ENCODE measurements at regions not wholly inside any gene's neighbourhood (a gene's known extent, or its start where the extent isn't known, plus 50 kb on each side); places are given as distances from the start of the nearest gene placed in this dataset.

GRCh38 chr9:29659014-29659413, 2085.7 kb upstream of the C9orf72 start:
- WGBS, 2 experiments (ENCODE audit: extremely low coverage in 1 of 2, insufficient coverage in 1 of 2, insufficient read length in 1 of 2, insufficient replicate concordance in 2 of 2, low coverage in 1 of 2, low lambda C conversion rate in 2 of 2, missing lambda C conversion rate in 1 of 2) = 94% methylated on average over 6 of the region's 6 CpGs; no CpG with 5 or more reads in 1 of the 2 experiments
- no peak overlapping the region for H3K4me3 ChIP-seq (ENCODE audit: extremely low read depth in 1 of 4, insufficient read depth in 2 of 4, low read depth in 3 of 4, low read length in 4 of 4)
- H3K79me1 ChIP-seq (ENCODE audit: low read depth, low read length) = no peaks in the 10 kb centered on the region
- no peak overlapping the region for H3K23ac ChIP-seq (ENCODE audit: insufficient read length)
- no peak overlapping the region for H2BK5ac ChIP-seq (ENCODE audit: low read depth, low read length)
- H2AFZ ChIP-seq (ENCODE audit: low read length) = no peak overlapping the region
- DNase-seq (ENCODE audit: low read depth in 1 of 2, low spot score in 2 of 2) (no peak), FAIRE-seq (no peak)
- H4K8ac ChIP-seq (ENCODE audit: extremely low read depth, insufficient read depth, low read length) = no peak overlapping the region
- H3K9ac ChIP-seq (replicated peaks in 1 of 4; ENCODE audit: extremely low read depth in 1 of 4, low read depth in 3 of 4, low read length in 3 of 4) = no peak overlapping the region
- no peak overlapping the region for H3K18ac ChIP-seq (ENCODE audit: extremely low read depth, low read length)
- H4K91ac ChIP-seq (replicated peaks; ENCODE audit: insufficient read length, low read length) = no peak overlapping the region
- no peaks in the 10 kb centered on the region for H4K20me1 ChIP-seq (replicated peaks in 1 of 2; ENCODE audit: control insufficient read depth in 1 of 2, insufficient read depth in 2 of 2, low read length in 2 of 2)
- ChIA-PET CTCF (ENCODE audit: partially characterized antibody) (interaction anchor here (0.6 to 1.2 kb wide), 2 partner anchors 31 to 1175 kb away, joined by 3 read pairs; no protein-coding TSS in a partner anchor), POLR2A (ENCODE audit: partially characterized antibody) (no interaction called here)
- H4K5ac ChIP-seq (ENCODE audit: insufficient read length, low read depth, low read length) = no peak overlapping the region
- H2BK15ac ChIP-seq (ENCODE audit: low read length) = no peak overlapping the region
- no peaks in the 10 kb centered on the region; the same call in 1 of the 2 replicates for H3K23me2 ChIP-seq (ENCODE audit: low read depth, low read length)
- no peaks in the 10 kb centered on the region for H3K4me1 ChIP-seq (replicated peaks in 1 of 4; ENCODE audit: control insufficient read depth in 3 of 4, insufficient read depth in 4 of 4, low read length in 3 of 4)
- H3K4me2 ChIP-seq (ENCODE audit: insufficient read depth in 1 of 2, low read depth in 2 of 2, low read length in 2 of 2) = no peak overlapping the region
- H3K36me3 ChIP-seq (ENCODE audit: control insufficient read depth in 2 of 4, insufficient read depth in 4 of 4, low read length in 3 of 4) = no peaks in the 10 kb centered on the region
- no peak overlapping the region for H2BK120ac ChIP-seq (replicated peaks; ENCODE audit: low read depth, low read length)
- no peak overlapping the region for H3K14ac ChIP-seq (ENCODE audit: insufficient read length)
- no peak overlapping the region for H3K4ac ChIP-seq (replicated peaks; ENCODE audit: insufficient read length, low read depth, low read length)
- H3K27ac ChIP-seq (ENCODE audit: low read depth, low read length) = no peak overlapping the region
- H3K79me2 ChIP-seq (ENCODE audit: control insufficient read depth in 1 of 2, insufficient read depth in 2 of 2, low read length in 2 of 2) = no peaks in the 10 kb centered on the region
- H3K56ac ChIP-seq (replicated peaks; ENCODE audit: insufficient read length, low read depth, low read length) = no peak overlapping the region
- no peaks in the 10 kb centered on the region for H3K27me3 ChIP-seq (replicated peaks in 1 of 4; ENCODE audit: control insufficient read depth in 3 of 4, extremely low read depth in 1 of 4, insufficient read depth in 3 of 4, low read length in 3 of 4)
- no peak overlapping the region for H2BK20ac ChIP-seq (ENCODE audit: low read length)
- H3K9me3 ChIP-seq (ENCODE audit: insufficient read depth in 2 of 2, low read depth in 1 of 2, low read length in 1 of 2) = no peaks in the 10 kb centered on the region
- H2BK12ac ChIP-seq (ENCODE audit: low read depth, low read length) = no peak overlapping the region
- H2AK5ac ChIP-seq (ENCODE audit: low read depth, low read length) = no peak overlapping the region
- no peak for TF ChIP-seq RXRA (IDR thresholded peaks at IDR 0.05; ENCODE audit: insufficient read depth, low read depth, low read length)
- TF ChIP-seq, protein P1, sequence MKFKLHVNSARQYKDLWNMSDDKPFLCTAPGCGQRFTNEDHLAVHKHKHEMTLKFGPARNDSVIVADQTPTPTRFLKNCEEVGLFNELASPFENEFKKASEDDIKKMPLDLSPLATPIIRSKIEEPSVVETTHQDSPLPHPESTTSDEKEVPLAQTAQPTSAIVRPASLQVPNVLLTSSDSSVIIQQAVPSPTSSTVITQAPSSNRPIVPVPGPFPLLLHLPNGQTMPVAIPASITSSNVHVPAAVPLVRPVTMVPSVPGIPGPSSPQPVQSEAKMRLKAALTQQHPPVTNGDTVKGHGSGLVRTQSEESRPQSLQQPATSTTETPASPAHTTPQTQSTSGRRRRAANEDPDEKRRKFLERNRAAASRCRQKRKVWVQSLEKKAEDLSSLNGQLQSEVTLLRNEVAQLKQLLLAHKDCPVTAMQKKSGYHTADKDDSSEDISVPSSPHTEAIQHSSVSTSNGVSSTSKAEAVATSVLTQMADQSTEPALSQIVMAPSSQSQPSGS (IDR thresholded peaks at IDR 0.05; ENCODE audit: low read length) = no peak
- no peak for TF ChIP-seq SIN3A (conservative IDR thresholded peaks at IDR 0.05 in 1 of 2, IDR thresholded peaks at IDR 0.05 in 1 of 2; ENCODE audit: low read depth in 1 of 2, low read length in 2 of 2)
- no peak for TF ChIP-seq YY1 (IDR thresholded peaks at IDR 0.05; ENCODE audit: low read depth, low read length)
- no peak for TF ChIP-seq SRF (IDR thresholded peaks at IDR 0.05; ENCODE audit: low read depth, low read length)
- TF ChIP-seq GTF2F1 (IDR thresholded peaks at IDR 0.05; ENCODE audit: borderline replicate concordance, low read depth, low read length) = no peak
- no peak for TF ChIP-seq MAFK (IDR thresholded peaks at IDR 0.05; ENCODE audit: low read depth, low read length)
- no peak for TF ChIP-seq POU5F1 (IDR thresholded peaks at IDR 0.05; ENCODE audit: low read depth, low read length)
- TF ChIP-seq SIRT6 (IDR thresholded peaks at IDR 0.05; ENCODE audit: low read length) = no peak
- no peak for TF ChIP-seq CEBPB (IDR thresholded peaks at IDR 0.05; ENCODE audit: low read depth, low read length)
- TF ChIP-seq HDAC6 (IDR thresholded peaks at IDR 0.05; ENCODE audit: low read depth, low read length) = no peak
- TF ChIP-seq, protein P2, sequence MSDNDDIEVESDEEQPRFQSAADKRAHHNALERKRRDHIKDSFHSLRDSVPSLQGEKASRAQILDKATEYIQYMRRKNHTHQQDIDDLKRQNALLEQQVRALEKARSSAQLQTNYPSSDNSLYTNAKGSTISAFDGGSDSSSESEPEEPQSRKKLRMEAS (IDR thresholded peaks at IDR 0.05) = no peak
- TF ChIP-seq GABPA (IDR thresholded peaks at IDR 0.05; ENCODE audit: borderline replicate concordance, insufficient read depth, low read length) = no peak
- TF ChIP-seq EZH2 (IDR thresholded peaks at IDR 0.05; ENCODE audit: low read depth, low read length, severe bottlenecking) = no peak
